Large intestine (tissue), 3 donors: ENCODE measurements at regions not wholly inside any gene's neighbourhood (a gene's known extent, or its start where the extent isn't known, plus 50 kb on each side); places are given as distances from the start of the nearest gene placed in this dataset.

Experiments used
- DNase-seq, 2 donors: peaks; one replicate each; pipeline versions ENCODE4 v3.0.0 to v3.0.0-alpha.2; 2013
- H3K27ac ChIP-seq: one replicate; pipeline ENCODE4 v1.5.1; 2013; ENCODE audit warnings: low read length
- H3K27me3 ChIP-seq: 2 replicates; pipeline ENCODE4 v1.6.1; 2013; ENCODE audit warnings: low read length; ENCODE audit not compliant: control insufficient read depth, insufficient read depth
- H3K36me3 ChIP-seq: 2 replicates; pipeline ENCODE4 v1.6.1; 2013; ENCODE audit warnings: low read length; ENCODE audit not compliant: control insufficient read depth, insufficient read depth
- H3K4me1 ChIP-seq: one replicate; pipeline ENCODE4 v1.6.1; 2013; ENCODE audit warnings: low read length; ENCODE audit not compliant: control insufficient read depth, insufficient read depth
- H3K4me3 ChIP-seq: one replicate; pipeline ENCODE4 v1.5.1; 2013; ENCODE audit warnings: low read length
- H3K9me3 ChIP-seq: one replicate; pipeline ENCODE4 v1.6.1; 2013; ENCODE audit warnings: mild to moderate bottlenecking, low read depth, low read length, moderate library complexity; ENCODE audit not compliant: control insufficient read depth
- WGBS: methylation state at CpG from one replicate; pipeline ENCODE4 v1.1.5; 2013; ENCODE audit warnings: low lambda C conversion rate; ENCODE audit not compliant: insufficient coverage; 5-methylcytosine and 5-hydroxymethylcytosine counted together

DNA sequence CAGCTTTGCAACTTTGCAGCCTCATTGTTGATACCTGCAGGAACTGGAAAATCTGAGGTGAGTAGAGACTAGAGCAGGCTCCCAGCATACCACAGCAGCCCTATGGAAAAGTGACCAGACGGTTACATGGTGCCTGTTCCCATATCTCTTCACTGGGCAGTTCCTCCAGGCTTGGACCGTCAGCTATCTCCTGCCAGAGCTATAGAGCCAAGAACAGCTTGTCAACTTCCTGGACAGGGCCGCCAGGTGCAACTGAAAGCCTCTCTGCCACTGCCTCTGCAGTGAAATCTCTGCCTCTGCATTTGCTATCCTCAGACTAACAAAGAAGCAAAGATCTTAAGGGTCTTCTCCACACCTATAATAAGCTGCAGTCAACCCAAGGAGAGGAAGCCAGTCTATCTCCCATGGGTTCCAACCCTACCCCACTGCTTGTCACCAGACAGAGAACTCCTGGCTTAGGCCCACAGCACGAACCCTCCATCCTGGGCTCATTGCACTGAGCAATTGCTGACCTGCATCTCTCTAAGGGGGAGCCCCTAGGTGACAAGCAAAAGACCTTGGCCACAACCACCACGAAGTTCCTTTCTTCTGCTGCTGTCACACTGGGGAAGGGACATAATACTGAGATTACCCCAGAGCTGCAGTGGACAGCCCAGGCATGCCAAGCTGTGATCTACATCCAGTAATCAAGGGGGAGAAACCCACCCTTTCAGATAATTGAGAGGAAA is 60.1 kb upstream of the KHDRBS2 start:
- H3K36me3 ChIP-seq, result no peaks in the 10 kb centered on the region
- no peaks in the 10 kb centered on the region for H3K9me3 ChIP-seq
- H3K4me3 ChIP-seq, result no peak overlapping the region
- H3K27me3 ChIP-seq, result no peaks in the 10 kb centered on the region
- WGBS, result 80% methylated on average over 1 of the region's 5 CpGs
- no peak for DNase-seq
- no peak overlapping the region for H3K27ac ChIP-seq
- no peaks in the 10 kb centered on the region for H3K4me1 ChIP-seq

- H3K27me3 ChIP-seq, result no peaks in the 10 kb centered on the region
- H3K9me3 ChIP-seq, result no peaks in the 10 kb centered on the region
- H3K4me1 ChIP-seq, result no peaks in the 10 kb centered on the region
- H3K4me3 ChIP-seq, result no peak overlapping the region
- WGBS, result no CpG with 5 or more reads among the region's 7 CpGs
- no peaks in the 10 kb centered on the region for H3K36me3 ChIP-seq
- no peak overlapping the region for H3K27ac ChIP-seq
- DNase-seq, result no peak
These were observed 59.4 kb upstream of the KHDRBS2 start for GRCh38 chr6:62345446-62345845.

DNA sequence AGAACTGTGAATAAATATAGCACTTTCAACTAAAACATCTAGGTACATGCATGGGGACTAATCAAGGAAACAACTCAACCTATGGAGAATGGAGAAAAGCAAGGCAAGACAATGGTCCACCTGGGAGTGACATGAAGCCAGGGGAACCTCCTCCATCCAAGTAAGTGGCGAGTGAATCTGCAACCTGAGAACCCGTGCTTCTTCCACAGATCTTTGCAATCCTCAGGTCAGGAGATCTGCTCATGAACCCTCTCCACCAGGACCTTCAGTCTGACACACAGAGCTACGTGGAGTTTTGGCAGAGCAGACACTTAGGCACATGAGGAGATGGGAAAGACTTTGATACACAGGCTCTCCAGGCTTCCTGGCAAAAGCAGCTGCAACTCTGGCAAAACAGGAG is 58.8 kb upstream of the KHDRBS2 start:
- no CpG with 5 or more reads among the region's 3 CpGs for WGBS
- H3K9me3 ChIP-seq, result no peaks in the 10 kb centered on the region

GRCh38 chr6:62338477-62338876 is 52.5 kb upstream of the KHDRBS2 start:
- Histone ChIP-seq H3K4me3 (no peak overlapping the region), H3K4me1 (no peaks in the 10 kb centered on the region), H3K27me3 (no peaks in the 10 kb centered on the region), H3K9me3 (no peaks in the 10 kb centered on the region), H3K27ac (no peak overlapping the region), H3K36me3 (no peaks in the 10 kb centered on the region)
- WGBS, result no CpG with 5 or more reads among the region's 3 CpGs
- no peak for DNase-seq

More for the DNA sequence above, 58.8 kb upstream of the KHDRBS2 start:
- H3K27ac ChIP-seq, result no peak overlapping the region
- DNase-seq, result no peak
- no peaks in the 10 kb centered on the region for H3K4me1 ChIP-seq
- no peaks in the 10 kb centered on the region for H3K36me3 ChIP-seq
- no peak overlapping the region for H3K4me3 ChIP-seq
- no peaks in the 10 kb centered on the region for H3K27me3 ChIP-seq
